B cell (primary cell): ENCODE measurements at regions not wholly inside any gene's neighbourhood (a gene's known extent, or its start where the extent isn't known, plus 50 kb on each side); places are given as distances from the start of the nearest gene placed in this dataset.

Source experiments
- ATAC-seq: fragments of 200-7000 bp; cut with Tn5 transposase; one replicate; pipeline ENCODE4 v1.10.0; 2021; ENCODE audit warnings: low read depth, mild to moderate bottlenecking, moderate number of reproducible peaks, moderate library complexity
- CTCF ChIA-PET: fragments of 350-600 bp; sonication (Branson Sonifier 250); formaldehyde crosslinking; loops from one replicate; lab custom pipeline; 2021; ENCODE audit warnings: antibody characterized with exemption, inconsistent platforms; lab: Charles Lee
- POLR2A ChIA-PET: fragments of 350-600 bp; sonication (Branson Sonifier 250); formaldehyde crosslinking; loops from one replicate; lab custom pipeline; 2021; ENCODE audit warnings: antibody characterized with exemption; lab: Charles Lee
- DNase-seq: peaks from one replicate; pipeline ENCODE4 v3.0.0; 2013
- H2AFZ ChIP-seq: 2 replicates; pipeline ENCODE4 v1.6.1; 2012; ENCODE audit warnings: mild to moderate bottlenecking, low read depth, low read length; ENCODE audit not compliant: insufficient read depth, poor library complexity, severe bottlenecking
- H3K27ac ChIP-seq, 2 donors: 1 replicate in 1 of 2; 2 replicates in 1 of 2; pipeline ENCODE4 v1.5.1; 2012 to 2013; ENCODE audit warnings: low read length in 2 of 2, mild to moderate bottlenecking in 2 of 2, moderate library complexity in 1 of 2
- H3K27me3 ChIP-seq, 4 experiments: fragments of 200-600 bp in 1 of 4; sonication (generic) in 1 of 4; replicated peaks in 1 of 4; 1 replicate in 2 of 4; 2 replicates in 2 of 4; pipeline versions ENCODE4 v1.6.1 to v1.7.0; 2013 to 2016; ENCODE audit warnings: low read length in 3 of 4, mild to moderate bottlenecking in 2 of 4, mixed read lengths in 1 of 4, moderate library complexity in 1 of 4; ENCODE audit not compliant: insufficient read depth in 4 of 4, control insufficient read depth in 3 of 4; ENCODE audit errors: control extremely low read depth in 1 of 4
- H3K36me3 ChIP-seq, 2 experiments: replicated peaks in 1 of 2; 1 replicate in 1 of 2; 2 replicates in 1 of 2; pipeline versions ENCODE4 v1.6.1 to v1.7.1; 2013; ENCODE audit warnings: low read length in 1 of 2; ENCODE audit not compliant: insufficient read depth in 2 of 2, control insufficient read depth in 1 of 2; ENCODE audit errors: control extremely low read depth in 1 of 2, extremely low read depth in 1 of 2
- H3K4me1 ChIP-seq, 2 donors: fragments of 200-600 bp in 1 of 2; sonication (generic) in 1 of 2; 1 replicate in 1 of 2; 2 replicates in 1 of 2; pipeline versions ENCODE4 v1.5.1 to v1.6.1; 2013 to 2017; ENCODE audit warnings: low read length in 2 of 2; ENCODE audit not compliant: control insufficient read depth in 2 of 2, insufficient read depth in 2 of 2
- H3K4me2 ChIP-seq: replicated peaks from 2 replicates; pipeline ENCODE3; 2012; ENCODE audit warnings: mild to moderate bottlenecking, low read depth, low read length; ENCODE audit not compliant: poor library complexity, severe bottlenecking
- H3K4me3 ChIP-seq, 5 experiments: fragments of 200-600 bp in 1 of 5; sonication (generic) in 1 of 5; 1 replicate in 3 of 5; 2 replicates in 2 of 5; pipeline versions ENCODE4 v1.5.1 to v1.7.0; 2011 to 2016; ENCODE audit warnings: low read length in 4 of 5, mild to moderate bottlenecking in 4 of 5, low read depth in 2 of 5, control low read depth in 1 of 5, moderate library complexity in 1 of 5; ENCODE audit not compliant: insufficient read depth in 1 of 5; ENCODE audit errors: control extremely low read depth in 1 of 5, extremely low read depth in 1 of 5
- H3K79me2 ChIP-seq: fragments of 200-600 bp; sonication (generic); one replicate; pipeline ENCODE4 v1.6.0; 2016; ENCODE audit warnings: low read length; ENCODE audit not compliant: control insufficient read depth, insufficient read depth
- H3K9ac ChIP-seq: fragments of 200-600 bp; sonication (generic); 2 replicates; pipeline ENCODE4 v1.6.1; 2017; ENCODE audit warnings: mild to moderate bottlenecking, low read length, moderate library complexity
- H3K9me3 ChIP-seq, 3 donors: one replicate each; pipeline versions ENCODE4 v1.6.1 to v1.7.1; 2013; ENCODE audit warnings: low read length in 2 of 3; ENCODE audit not compliant: control insufficient read depth in 2 of 3, insufficient read depth in 1 of 3; ENCODE audit errors: control extremely low read depth in 1 of 3
- H4K20me1 ChIP-seq: 2 replicates; pipeline ENCODE4 v1.6.0; 2012; ENCODE audit warnings: mild to moderate bottlenecking, low read length; ENCODE audit not compliant: insufficient read depth, control insufficient read depth, poor library complexity, severe bottlenecking
- H3K27ac Mint-ChIP-seq: one replicate; pipeline ENCODE4 v1.8.0; 2021; ENCODE audit warnings: mixed read lengths
- H3K27me3 Mint-ChIP-seq: one replicate; pipeline ENCODE4 v1.8.0; 2021; ENCODE audit warnings: mixed read lengths
- H3K4me1 Mint-ChIP-seq: one replicate; pipeline ENCODE4 v1.8.0; 2021; ENCODE audit warnings: mixed read lengths
- H3K4me3 Mint-ChIP-seq: one replicate; pipeline ENCODE4 v1.8.0; 2021; ENCODE audit warnings: mixed read lengths
- H3K9me3 Mint-ChIP-seq: one replicate; pipeline ENCODE4 v1.8.0; 2022; ENCODE audit warnings: mixed read lengths; ENCODE audit not compliant: insufficient read depth
- EZH2 ChIP-seq: IDR thresholded peaks from 2 replicates; pipeline ENCODE4 v1.6.1; 2012; ENCODE audit warnings: borderline replicate concordance, low read depth, mild to moderate bottlenecking, moderate library complexity, low read length; ENCODE audit not compliant: insufficient read depth, poor library complexity, severe bottlenecking
- WGBS: methylation state at CpG from one replicate; pipeline ENCODE4 v1.1.5; 2013; ENCODE audit warnings: missing lambda C conversion rate; ENCODE audit not compliant: insufficient coverage; 5-methylcytosine and 5-hydroxymethylcytosine counted together
- intact Hi-C: fragments of 100-400 bp; cut with micrococcal nuclease; formaldehyde crosslinking; loops from one replicate; pipeline ENCODE4 v1.10.0; 2022
- TF ChIP-seq, protein P1 (sequence below): fragments of 200-600 bp; IDR thresholded peaks from one replicate; pipeline ENCODE4 v1.8.0; 2022; ENCODE audit warnings: antibody characterized with exemption, mild to moderate bottlenecking

DNA sequence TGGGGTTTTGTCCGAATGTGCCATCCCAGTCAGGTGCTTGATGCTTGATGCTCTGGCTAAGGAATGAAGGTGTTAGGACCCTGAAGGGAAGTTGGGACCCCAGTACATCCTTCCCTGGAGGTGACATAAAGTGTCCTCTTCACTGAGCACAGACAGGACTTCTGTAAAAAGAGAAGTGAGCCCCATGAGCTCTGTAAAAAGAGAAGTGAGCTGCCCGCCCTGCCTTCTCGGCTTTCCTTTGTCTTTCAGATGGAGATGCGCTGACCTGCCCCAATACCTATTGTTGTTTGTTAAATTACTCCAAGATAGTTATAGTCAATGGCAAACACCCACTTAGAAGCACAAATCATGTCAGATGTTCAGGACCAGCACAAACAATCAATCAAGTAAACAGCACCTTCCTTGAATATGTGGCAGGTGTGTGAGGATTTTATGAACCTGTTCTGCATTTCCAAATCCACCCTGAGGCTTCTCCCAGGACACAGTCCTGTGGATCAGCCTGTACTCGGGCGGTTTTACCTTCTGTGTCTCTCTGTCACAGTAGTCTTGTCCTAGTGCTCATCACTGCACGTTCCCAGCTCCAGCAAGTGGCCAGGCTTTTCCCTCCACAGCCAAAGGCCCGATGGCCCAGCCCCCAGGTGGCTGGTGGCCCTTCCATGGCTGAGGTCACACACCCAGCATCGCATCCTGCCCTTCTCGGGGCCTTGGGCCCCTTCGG lies 191.4 kb downstream of the MTRR start:
- Mint-ChIP-seq H3K4me3 (peak overlapping the region; percentile 21), H3K4me1 (peaks cover 22% of the 10 kb centered on the region), H3K27me3 (peaks cover 7% of the 10 kb centered on the region), H3K9me3 (no peaks in the 10 kb centered on the region), H3K27ac (no peak overlapping the region)
- no peak overlapping the region for H3K9ac ChIP-seq
- peak; percentile 47 for ATAC-seq
- no peak for TF ChIP-seq EZH2
- TF ChIP-seq, protein P1, sequence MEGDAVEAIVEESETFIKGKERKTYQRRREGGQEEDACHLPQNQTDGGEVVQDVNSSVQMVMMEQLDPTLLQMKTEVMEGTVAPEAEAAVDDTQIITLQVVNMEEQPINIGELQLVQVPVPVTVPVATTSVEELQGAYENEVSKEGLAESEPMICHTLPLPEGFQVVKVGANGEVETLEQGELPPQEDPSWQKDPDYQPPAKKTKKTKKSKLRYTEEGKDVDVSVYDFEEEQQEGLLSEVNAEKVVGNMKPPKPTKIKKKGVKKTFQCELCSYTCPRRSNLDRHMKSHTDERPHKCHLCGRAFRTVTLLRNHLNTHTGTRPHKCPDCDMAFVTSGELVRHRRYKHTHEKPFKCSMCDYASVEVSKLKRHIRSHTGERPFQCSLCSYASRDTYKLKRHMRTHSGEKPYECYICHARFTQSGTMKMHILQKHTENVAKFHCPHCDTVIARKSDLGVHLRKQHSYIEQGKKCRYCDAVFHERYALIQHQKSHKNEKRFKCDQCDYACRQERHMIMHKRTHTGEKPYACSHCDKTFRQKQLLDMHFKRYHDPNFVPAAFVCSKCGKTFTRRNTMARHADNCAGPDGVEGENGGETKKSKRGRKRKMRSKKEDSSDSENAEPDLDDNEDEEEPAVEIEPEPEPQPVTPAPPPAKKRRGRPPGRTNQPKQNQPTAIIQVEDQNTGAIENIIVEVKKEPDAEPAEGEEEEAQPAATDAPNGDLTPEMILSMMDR: no peak
- no peaks in the 10 kb centered on the region for H4K20me1 ChIP-seq
- ChIA-PET CTCF (no interaction called here), POLR2A (interaction anchor here (0.6 kb wide), 1 partner anchor 13 kb away, joined by 3 read pairs; no protein-coding TSS in a partner anchor)
- peaks cover 13 to 14% of the 10 kb centered on the region in 2 donors for H3K4me1 ChIP-seq
- DNase-seq: peak; percentile 17
- 56% methylated on average over 9 of the region's 11 CpGs for WGBS
- peaks cover 0 to 8% (median 0%) of the 10 kb centered on the region in 3 donors for H3K9me3 ChIP-seq
- peak overlapping the region; percentile 20 for H3K4me2 ChIP-seq
- peak overlapping the region; percentile 27 for H2AFZ ChIP-seq
- peak overlapping the region in 1 of 2 donors; percentile 23 for H3K27ac ChIP-seq
- no peaks in the 10 kb centered on the region for H3K79me2 ChIP-seq
- H3K27me3 ChIP-seq: no peaks in the 10 kb centered on the region
- H3K4me3 ChIP-seq: no peak overlapping the region
- no peaks in the 10 kb centered on the region for H3K36me3 ChIP-seq
- intact Hi-C loops: no loop called here

DNA sequence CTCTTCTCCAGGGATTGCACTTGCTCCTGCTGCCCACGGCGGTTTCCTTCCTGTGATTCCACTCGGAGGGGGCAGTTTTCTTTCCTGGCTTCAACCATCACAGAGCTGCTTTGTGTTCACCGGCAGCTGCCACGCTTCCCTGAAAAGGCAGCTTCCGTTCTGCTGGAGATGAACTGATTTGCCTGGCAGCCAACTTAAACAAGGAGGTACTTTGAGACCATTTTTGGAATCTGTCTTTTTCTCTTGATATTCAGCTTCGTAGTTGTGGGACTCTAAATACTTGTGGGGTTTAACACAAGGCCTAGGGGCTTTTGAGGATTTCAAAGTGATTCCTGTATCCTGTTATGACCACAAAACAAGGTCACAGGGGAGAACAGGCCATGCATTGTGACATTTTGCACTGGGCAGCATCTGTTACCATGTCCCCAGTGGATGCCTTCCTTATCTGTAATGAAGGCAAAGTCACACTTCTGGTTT lies 192.0 kb downstream of the MTRR start:
- Histone ChIP-seq H3K27ac (peak overlapping the region in 1 of 2 donors; percentile 23), H3K4me1 (peaks cover 13 to 14% of the 10 kb centered on the region in 2 donors), H3K36me3 (no peaks in the 10 kb centered on the region), H3K27me3 (no peaks in the 10 kb centered on the region), H3K4me2 (peak overlapping the region; percentile 20), H3K4me3 (no peak overlapping the region), H3K9ac (no peak overlapping the region), H3K9me3 (peaks cover 0 to 8% (median 0%) of the 10 kb centered on the region in 3 donors), H3K79me2 (no peaks in the 10 kb centered on the region), H4K20me1 (no peaks in the 10 kb centered on the region), H2AFZ (peak overlapping the region; percentile 27)
- ATAC-seq: no peak
- ChIA-PET CTCF (no interaction called here), POLR2A (no interaction called here)
- 35% methylated on average over 6 of the region's 7 CpGs for WGBS
- peaks cover 7% of the 10 kb centered on the region for H3K27me3 Mint-ChIP-seq
- DNase-seq: no peak
- TF ChIP-seq EZH2: no peak
- TF ChIP-seq, protein P1: no peak
- intact Hi-C loops: no loop called here
- H3K27ac Mint-ChIP-seq: no peak overlapping the region
- no peaks in the 10 kb centered on the region for H3K9me3 Mint-ChIP-seq
- peaks cover 22% of the 10 kb centered on the region for H3K4me1 Mint-ChIP-seq
- no peak overlapping the region for H3K4me3 Mint-ChIP-seq
